ENCODE measurements at regions not wholly inside any gene's neighbourhood (a gene's known extent, or its start where the extent isn't known, plus 50 kb on each side); places are given as distances from the start of the nearest gene placed in this dataset.

- Histone ChIP-seq H3K4me3 (no peak overlapping the region), H3K36me3 (no peaks in the 10 kb centered on the region), H3K4me1 (no peaks in the 10 kb centered on the region), H3K27me3 (no peaks in the 10 kb centered on the region), H3K27ac (no peak overlapping the region), H3K9me3 (no peaks in the 10 kb centered on the region)
- DNase-seq (ENCODE audit: low spot score in 2 of 2), result no peak
- TF ChIP-seq CTCF (IDR thresholded peaks at IDR 0.05), result no peak
- intact Hi-C loops (cut with DNase I), result no loop called here
Observed at GRCh38 chr2:2690985-2691384, 359.9 kb upstream of the MYT1L start.

- DNase-seq (ENCODE audit: low spot score in 2 of 2), result no peak
- H3K9me3 ChIP-seq, result no peaks in the 10 kb centered on the region
- H3K27ac ChIP-seq, result no peak overlapping the region
- no peak for TF ChIP-seq CTCF (IDR thresholded peaks at IDR 0.05)
- H3K4me1 ChIP-seq, result no peaks in the 10 kb centered on the region
- H3K4me3 ChIP-seq, result no peak overlapping the region
- H3K27me3 ChIP-seq, result no peaks in the 10 kb centered on the region
- no peaks in the 10 kb centered on the region for H3K36me3 ChIP-seq
- intact Hi-C loops (cut with DNase I), result no loop called here
Observed at GRCh38 chr2:2689306-2689705, 358.2 kb upstream of the MYT1L start.

GRCh38 chr2:2688254-2688653, 357.2 kb upstream of the MYT1L start:
- no peaks in the 10 kb centered on the region for H3K9me3 ChIP-seq
- H3K27me3 ChIP-seq, result no peaks in the 10 kb centered on the region
- H3K4me1 ChIP-seq, result no peaks in the 10 kb centered on the region
- H3K27ac ChIP-seq, result no peak overlapping the region
- no peaks in the 10 kb centered on the region for H3K36me3 ChIP-seq
- H3K4me3 ChIP-seq, result no peak overlapping the region
- no peak for TF ChIP-seq CTCF (IDR thresholded peaks at IDR 0.05)
- no peak for DNase-seq (ENCODE audit: low spot score in 2 of 2)
- intact Hi-C loops (cut with DNase I), result no loop called here

GRCh38 chr2:2687745-2688144, 356.7 kb upstream of the MYT1L start:
- H3K4me3 ChIP-seq, result no peak overlapping the region
- no peaks in the 10 kb centered on the region for H3K9me3 ChIP-seq
- no peaks in the 10 kb centered on the region for H3K4me1 ChIP-seq
- H3K36me3 ChIP-seq, result no peaks in the 10 kb centered on the region
- intact Hi-C loops (cut with DNase I), result no loop called here
- no peaks in the 10 kb centered on the region for H3K27me3 ChIP-seq
- TF ChIP-seq CTCF (IDR thresholded peaks at IDR 0.05), result no peak
- no peak overlapping the region for H3K27ac ChIP-seq
- no peak for DNase-seq (ENCODE audit: low spot score in 2 of 2)

GRCh38 chr2:2686222-2686621, 355.1 kb upstream of the MYT1L start:
- H3K36me3 ChIP-seq, result no peaks in the 10 kb centered on the region
- no peaks in the 10 kb centered on the region for H3K4me1 ChIP-seq
- H3K4me3 ChIP-seq, result no peak overlapping the region
- no peaks in the 10 kb centered on the region for H3K27me3 ChIP-seq
- H3K27ac ChIP-seq, result no peak overlapping the region
- no peak for DNase-seq (ENCODE audit: low spot score in 2 of 2)
- intact Hi-C loops (cut with DNase I), result no loop called here
- H3K9me3 ChIP-seq, result no peaks in the 10 kb centered on the region
- no peak for TF ChIP-seq CTCF (IDR thresholded peaks at IDR 0.05)

- no peaks in the 10 kb centered on the region for H3K9me3 ChIP-seq
- H3K36me3 ChIP-seq, result no peaks in the 10 kb centered on the region
- H3K27ac ChIP-seq, result no peak overlapping the region
- H3K4me1 ChIP-seq, result no peaks in the 10 kb centered on the region
- no peak for TF ChIP-seq CTCF (IDR thresholded peaks at IDR 0.05)
- H3K27me3 ChIP-seq, result no peaks in the 10 kb centered on the region
- intact Hi-C loops (cut with DNase I), result no loop called here
- no peak for DNase-seq (ENCODE audit: low spot score in 2 of 2)
- no peak overlapping the region for H3K4me3 ChIP-seq
Observed at GRCh38 chr2:2683606-2684224, 352.6 kb upstream of the MYT1L start.
